ENCODE measurements at regions not wholly inside any gene's neighbourhood (a gene's known extent, or its start where the extent isn't known, plus 50 kb on each side); places are given as distances from the start of the nearest gene placed in this dataset.

- TF ChIP-seq YY1 (IDR thresholded peaks at IDR 0.05; ENCODE audit: insufficient read depth, insufficient read length), result no peak
- TF ChIP-seq ZNF274 (IDR thresholded peaks at IDR 0.05; ENCODE audit: low read depth, low read length), result no peak
Observed at GRCh38 chr5:126188804-126189203, 234.4 kb upstream of the GRAMD2B start.
